A549 (cell line): ENCODE measurements at regions not wholly inside any gene's neighbourhood (a gene's known extent, or its start where the extent isn't known, plus 50 kb on each side); places are given as distances from the start of the nearest gene placed in this dataset.

Source experiments
- ATAC-seq, 2 experiments: fragments of 200-7000 bp in 1 of 2; fragments of >200 bp in 1 of 2; cut with Nextera tagmentation in 1 of 2; cut with Tn5 transposase in 1 of 2; 3 replicates each; pipeline versions ENCODE4 v1.8.0 to v1.9.1; 2018 to 2020; ENCODE audit warnings: mild to moderate bottlenecking in 1 of 2, moderate library complexity in 1 of 2
- CTCF ChIA-PET: fragments of 300-600 bp; sonication (Branson Sonifier 250); formaldehyde crosslinking; extraction: SDS; loops from one replicate; lab custom pipeline; 2021; ENCODE audit warnings: antibody characterized with exemption, inconsistent platforms; lab: Yijun Ruan, JAX
- POLR2A ChIA-PET: fragments of 350-600 bp; formaldehyde crosslinking; extraction: SDS; loops from one replicate; lab custom pipeline; 2021; ENCODE audit warnings: antibody characterized with exemption, inconsistent platforms; lab: Yijun Ruan, JAX
- DNase-seq, 2 experiments: peaks; one replicate each; pipeline versions ENCODE4 v3.0.0 to v3.0.0-alpha.2; 2011 to 2016; ENCODE audit warnings: low read depth in 1 of 2, low spot score in 1 of 2
- FAIRE-seq: peaks from 2 replicates; lab custom pipeline; 2011; peaks lifted over from hg19 to GRCh38; lab: Jason Lieb, UNC
- H3K27ac ChIP-seq, 2 experiments: fragments of >200 bp; sonication (Bioruptor Twin); formaldehyde crosslinking; 3 replicates each; pipeline ENCODE4 v1.5.1; 2016 to 2017
- H3K4me1 ChIP-seq: fragments of >200 bp; sonication (Bioruptor Twin); formaldehyde crosslinking; 3 replicates; pipeline ENCODE4 v1.6.1; 2016
- H3K4me2 ChIP-seq: fragments of >200 bp; sonication (Bioruptor Twin); formaldehyde crosslinking; 3 replicates; pipeline ENCODE4 v1.6.1; 2016
- H3K4me3 ChIP-seq: fragments of >200 bp; sonication (Bioruptor Twin); formaldehyde crosslinking; 3 replicates; pipeline ENCODE4 v1.5.1; 2016
- H3K9me3 ChIP-seq: fragments of >200 bp; sonication (Bioruptor Twin); formaldehyde crosslinking; 3 replicates; pipeline ENCODE4 v1.6.1; 2016
- CHD2 ChIP-seq: fragments of 150-350 bp; IDR thresholded peaks from 2 replicates; pipeline ENCODE4 v1.6.1; 2014; ENCODE audit warnings: low read length; ENCODE audit not compliant: partially characterized antibody
- CHD4 ChIP-seq: fragments of 200-600 bp; sonication (generic); IDR thresholded peaks from 2 replicates; pipeline ENCODE4 v1.6.1; 2016; ENCODE audit warnings: antibody characterized with exemption, mild to moderate bottlenecking, borderline replicate concordance
- EHF ChIP-seq: fragments of 250-450 bp; sonication (Bioruptor Pico); IDR thresholded peaks from 2 replicates; pipeline ENCODE4 v1.5.0; 2020; ENCODE audit warnings: mild to moderate bottlenecking
- EP300 ChIP-seq, 2 experiments: fragments of >200 bp; sonication (Bioruptor Twin); formaldehyde crosslinking; IDR thresholded peaks; 2 replicates in 1 of 2; 3 replicates in 1 of 2; pipeline ENCODE4 v1.6.1; 2016 to 2017
- FOSB ChIP-seq: fragments of 250-450 bp; sonication (Bioruptor Pico); IDR thresholded peaks from 2 replicates; pipeline ENCODE4 v1.5.0; 2020; ENCODE audit warnings: mild to moderate bottlenecking, moderate library complexity
- GATA3 ChIP-seq: IDR thresholded peaks from 2 replicates; pipeline ENCODE4 v1.6.1; 2012; ENCODE audit warnings: borderline replicate concordance
- JUNB ChIP-seq: fragments of >200 bp; sonication (Bioruptor Twin); formaldehyde crosslinking; IDR thresholded peaks from 2 replicates; pipeline ENCODE4 v1.6.1; 2016
- MAFK ChIP-seq: fragments of 450-650 bp; IDR thresholded peaks from 2 replicates; pipeline ENCODE4 v1.6.1; 2014; ENCODE audit not compliant: partially characterized antibody
- MAZ ChIP-seq: fragments of 150-350 bp; IDR thresholded peaks from 2 replicates; pipeline ENCODE4 v1.6.1; 2014; ENCODE audit warnings: antibody characterized with exemption, low read depth, low read length, borderline replicate concordance
- NPAS2 ChIP-seq: fragments of 250-450 bp; sonication (Bioruptor Pico); IDR thresholded peaks from 2 replicates; pipeline ENCODE4 v1.8.0; 2022; ENCODE audit warnings: mild to moderate bottlenecking, moderate library complexity, borderline replicate concordance
- PHF8 ChIP-seq: fragments of 200-600 bp; sonication (generic); IDR thresholded peaks from 2 replicates; pipeline ENCODE4 v1.6.1; 2016; ENCODE audit warnings: low read depth, mild to moderate bottlenecking, antibody characterized with exemption, moderate library complexity, borderline replicate concordance
- RCOR1 ChIP-seq: fragments of 150-350 bp; IDR thresholded peaks from 2 replicates; pipeline ENCODE4 v1.6.1; 2014; ENCODE audit warnings: antibody characterized with exemption, low read length, low read depth
- RFX5 ChIP-seq: fragments of 450-650 bp; IDR thresholded peaks from 2 replicates; pipeline ENCODE4 v1.7.1; 2014; ENCODE audit warnings: antibody characterized with exemption, mild to moderate bottlenecking, moderate library complexity
- RNF2 ChIP-seq: fragments of 200-600 bp; sonication (generic); IDR thresholded peaks from 2 replicates; pipeline ENCODE4 v1.6.1; 2016; ENCODE audit warnings: low read depth, mild to moderate bottlenecking, antibody characterized with exemption, moderate library complexity, borderline replicate concordance
- ZFP36 ChIP-seq: fragments of 450-650 bp; IDR thresholded peaks from 2 replicates; pipeline ENCODE4 v1.6.1; 2014; ENCODE audit warnings: borderline replicate concordance; ENCODE audit not compliant: partially characterized antibody
- ZSCAN20 ChIP-seq: fragments of 250-450 bp; sonication (Bioruptor Pico); IDR thresholded peaks from 2 replicates; pipeline ENCODE4 v1.8.0; 2022; ENCODE audit warnings: mild to moderate bottlenecking, moderate library complexity
- WGBS: methylation state at CpG from one replicate; pipeline ENCODE4 v1.1.6; 2017; ENCODE audit errors: missing lambda C conversion rate; 5-methylcytosine and 5-hydroxymethylcytosine counted together
- TF ChIP-seq, protein P1 (sequence below): IDR thresholded peaks from 2 replicates; pipeline ENCODE4 v1.6.1; 2012
- TF ChIP-seq, protein P2 (sequence below): fragments of 250-450 bp; sonication (Bioruptor Pico); IDR thresholded peaks from 2 replicates; pipeline ENCODE4 v1.5.0; 2020; ENCODE audit warnings: low read depth, mild to moderate bottlenecking, moderate library complexity
- TF ChIP-seq, protein P3 (sequence below): fragments of >200 bp; sonication (Bioruptor Twin); formaldehyde crosslinking; IDR thresholded peaks from 3 replicates; pipeline ENCODE4 v1.6.1; 2016
- TF ChIP-seq, protein P4 (sequence below): fragments of 200-600 bp; sonication (generic); IDR thresholded peaks from 2 replicates; pipeline ENCODE4 v1.6.1; 2016; ENCODE audit warnings: antibody characterized with exemption, mild to moderate bottlenecking, moderate library complexity

DNA sequence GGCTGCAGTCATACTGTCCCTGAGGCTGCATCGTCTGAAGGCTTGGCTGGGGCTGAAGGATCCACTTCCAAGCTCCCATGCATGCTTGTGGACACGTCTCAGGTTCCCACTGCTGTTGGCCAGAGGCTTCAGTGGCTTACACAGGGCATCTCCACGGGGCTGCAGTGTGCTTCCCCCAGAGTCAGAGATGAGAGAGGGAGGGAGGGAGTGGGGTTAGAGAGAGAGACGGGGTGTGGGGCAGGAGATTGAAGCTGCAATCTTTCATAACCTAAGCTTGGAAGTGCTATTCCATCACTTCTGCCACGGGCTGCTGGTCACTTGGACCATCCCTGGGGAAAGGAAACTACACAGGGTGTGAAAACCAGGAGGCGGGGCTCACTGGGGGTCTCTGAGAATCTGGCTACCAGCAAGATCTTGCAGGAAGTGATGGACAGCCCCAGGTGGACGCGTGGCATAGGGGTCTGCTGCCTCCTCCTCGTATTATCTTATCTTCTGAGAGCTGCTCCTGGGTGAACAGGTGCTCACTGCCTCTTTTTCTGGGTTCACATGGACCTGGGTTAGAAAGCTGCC, 63.0 kb upstream of the MYEOV start:
- ChIA-PET POLR2A (no interaction called here), CTCF (interaction anchor here (1.0 to 1.2 kb wide), 3 partner anchors 76 to 129 kb away, joined by 3 read pairs; no protein-coding TSS in a partner anchor)
- no peaks in the 10 kb centered on the region for H3K4me1 ChIP-seq
- FAIRE-seq (no peak), DNase-seq (no peak), ATAC-seq (no peak)
- H3K9me3 ChIP-seq: peaks cover 7% of the 10 kb centered on the region; the same call in 1 of the 3 replicates
- H3K27ac ChIP-seq: no peak overlapping the region
- no peak overlapping the region for H3K4me2 ChIP-seq
- 68% methylated on average over 7 of the region's 9 CpGs for WGBS
- no peak overlapping the region for H3K4me3 ChIP-seq
- TF ChIP-seq NPAS2 (no peak), JUNB (no peak), GATA3 (no peak), RCOR1 (no peak), ZSCAN20 (CRISPR knock-in tag) (no peak), CHD4 (no peak), MAZ (no peak), RNF2 (no peak), MAFK (no peak), EP300 (IDR thresholded peaks at IDR 0.05) (no peak)
- TF ChIP-seq, protein P1, sequence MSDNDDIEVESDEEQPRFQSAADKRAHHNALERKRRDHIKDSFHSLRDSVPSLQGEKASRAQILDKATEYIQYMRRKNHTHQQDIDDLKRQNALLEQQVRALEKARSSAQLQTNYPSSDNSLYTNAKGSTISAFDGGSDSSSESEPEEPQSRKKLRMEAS: no peak
- TF ChIP-seq, protein P2, sequence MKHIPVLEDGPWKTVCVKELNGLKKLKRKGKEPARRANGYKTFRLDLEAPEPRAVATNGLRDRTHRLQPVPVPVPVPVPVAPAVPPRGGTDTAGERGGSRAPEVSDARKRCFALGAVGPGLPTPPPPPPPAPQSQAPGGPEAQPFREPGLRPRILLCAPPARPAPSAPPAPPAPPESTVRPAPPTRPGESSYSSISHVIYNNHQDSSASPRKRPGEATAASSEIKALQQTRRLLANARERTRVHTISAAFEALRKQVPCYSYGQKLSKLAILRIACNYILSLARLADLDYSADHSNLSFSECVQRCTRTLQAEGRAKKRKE (CRISPR knock-in tag): no peak
- TF ChIP-seq, protein P3, sequence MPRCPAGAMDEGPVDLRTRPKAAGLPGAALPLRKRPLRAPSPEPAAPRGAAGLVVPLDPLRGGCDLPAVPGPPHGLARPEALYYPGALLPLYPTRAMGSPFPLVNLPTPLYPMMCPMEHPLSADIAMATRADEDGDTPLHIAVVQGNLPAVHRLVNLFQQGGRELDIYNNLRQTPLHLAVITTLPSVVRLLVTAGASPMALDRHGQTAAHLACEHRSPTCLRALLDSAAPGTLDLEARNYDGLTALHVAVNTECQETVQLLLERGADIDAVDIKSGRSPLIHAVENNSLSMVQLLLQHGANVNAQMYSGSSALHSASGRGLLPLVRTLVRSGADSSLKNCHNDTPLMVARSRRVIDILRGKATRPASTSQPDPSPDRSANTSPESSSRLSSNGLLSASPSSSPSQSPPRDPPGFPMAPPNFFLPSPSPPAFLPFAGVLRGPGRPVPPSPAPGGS: no peak
- TF ChIP-seq, protein P4, sequence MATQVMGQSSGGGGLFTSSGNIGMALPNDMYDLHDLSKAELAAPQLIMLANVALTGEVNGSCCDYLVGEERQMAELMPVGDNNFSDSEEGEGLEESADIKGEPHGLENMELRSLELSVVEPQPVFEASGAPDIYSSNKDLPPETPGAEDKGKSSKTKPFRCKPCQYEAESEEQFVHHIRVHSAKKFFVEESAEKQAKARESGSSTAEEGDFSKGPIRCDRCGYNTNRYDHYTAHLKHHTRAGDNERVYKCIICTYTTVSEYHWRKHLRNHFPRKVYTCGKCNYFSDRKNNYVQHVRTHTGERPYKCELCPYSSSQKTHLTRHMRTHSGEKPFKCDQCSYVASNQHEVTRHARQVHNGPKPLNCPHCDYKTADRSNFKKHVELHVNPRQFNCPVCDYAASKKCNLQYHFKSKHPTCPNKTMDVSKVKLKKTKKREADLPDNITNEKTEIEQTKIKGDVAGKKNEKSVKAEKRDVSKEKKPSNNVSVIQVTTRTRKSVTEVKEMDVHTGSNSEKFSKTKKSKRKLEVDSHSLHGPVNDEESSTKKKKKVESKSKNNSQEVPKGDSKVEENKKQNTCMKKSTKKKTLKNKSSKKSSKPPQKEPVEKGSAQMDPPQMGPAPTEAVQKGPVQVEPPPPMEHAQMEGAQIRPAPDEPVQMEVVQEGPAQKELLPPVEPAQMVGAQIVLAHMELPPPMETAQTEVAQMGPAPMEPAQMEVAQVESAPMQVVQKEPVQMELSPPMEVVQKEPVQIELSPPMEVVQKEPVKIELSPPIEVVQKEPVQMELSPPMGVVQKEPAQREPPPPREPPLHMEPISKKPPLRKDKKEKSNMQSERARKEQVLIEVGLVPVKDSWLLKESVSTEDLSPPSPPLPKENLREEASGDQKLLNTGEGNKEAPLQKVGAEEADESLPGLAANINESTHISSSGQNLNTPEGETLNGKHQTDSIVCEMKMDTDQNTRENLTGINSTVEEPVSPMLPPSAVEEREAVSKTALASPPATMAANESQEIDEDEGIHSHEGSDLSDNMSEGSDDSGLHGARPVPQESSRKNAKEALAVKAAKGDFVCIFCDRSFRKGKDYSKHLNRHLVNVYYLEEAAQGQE: no peak
- TF ChIP-seq, all 56 proteins: peak for 0

DNA sequence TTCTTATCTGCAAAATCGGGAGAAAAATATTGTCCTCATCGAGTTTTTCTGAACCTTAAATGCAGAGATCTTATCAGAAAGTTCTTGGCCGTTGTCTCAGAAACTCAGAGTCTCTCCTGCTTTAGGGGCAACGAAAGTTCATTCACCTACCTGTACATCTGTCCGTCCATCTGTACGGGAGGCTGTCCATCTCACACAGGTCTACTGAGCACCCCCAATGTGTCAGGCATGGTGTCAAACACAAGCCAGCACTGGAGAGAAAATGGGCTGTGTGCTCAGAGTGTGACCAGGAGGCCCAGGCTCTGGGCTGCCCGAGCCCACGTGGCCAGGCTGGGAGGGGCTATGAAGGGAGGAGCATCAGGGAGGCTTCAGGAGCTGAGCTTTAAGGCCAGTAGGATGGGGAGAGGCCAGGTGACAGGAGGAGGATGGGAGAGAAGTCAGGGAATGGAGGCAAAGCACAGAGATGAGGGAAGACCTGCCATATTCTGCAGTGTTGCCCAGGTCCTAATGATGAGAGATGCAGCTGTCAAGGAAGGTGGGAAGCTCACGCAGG, 62.4 kb upstream of the MYEOV start:
- no peak for TF ChIP-seq EHF (CRISPR knock-in tag)
- TF ChIP-seq CHD2: no peak
- TF ChIP-seq ZFP36: no peak
- TF ChIP-seq EP300 (IDR thresholded peaks at IDR 0.05): no peak
- TF ChIP-seq PHF8: no peak
- no peak for TF ChIP-seq FOSB
- no peak for TF ChIP-seq RFX5
- TF ChIP-seq CHD4: no peak
- no peak overlapping the region for H3K4me3 ChIP-seq
- 58% methylated on average over 9 of the region's 9 CpGs for WGBS
- H3K9me3 ChIP-seq: 0 out of 3 replicates have a peak, but pooled peaks cover 3% of the 10 kb centered on the region
- DNase-seq: no peak
- H3K4me1 ChIP-seq: no peaks in the 10 kb centered on the region
- H3K27ac ChIP-seq: no peak overlapping the region
- no peak for ATAC-seq
- POLR2A ChIA-PET: no interaction called here
- no peak for FAIRE-seq
- CTCF ChIA-PET: interaction anchor here (1.2 kb wide), 1 partner anchor 100 kb away, joined by 3 read pairs; no protein-coding TSS in a partner anchor
- no peak overlapping the region for H3K4me2 ChIP-seq
